Upper lobe of left lung (tissue), 4 donors: ENCODE measurements at regions not wholly inside any gene's neighbourhood (a gene's known extent, or its start where the extent isn't known, plus 50 kb on each side); places are given as distances from the start of the nearest gene placed in this dataset.

ENCODE experiments used
- CTCF ChIP-seq, 6 experiments: fragments of 450-650 bp in 4 of 6; fragments of 200-600 bp in 2 of 6; sonication (generic) in 2 of 6; IDR thresholded peaks; one replicate each; pipeline ENCODE4 v1.5.1; 2016 to 2019; ENCODE audit warnings: antibody characterized with exemption in 6 of 6
- POLR2AphosphoS5 ChIP-seq, 2 donors: sonication (generic); formaldehyde crosslinking; IDR thresholded peaks; one replicate each; pipeline ENCODE4 v1.5.1; 2017; ENCODE audit warnings: antibody characterized with exemption in 2 of 2

GRCh38 chr3:139846729-139847128, 88.3 kb upstream of the CLSTN2 start:
- TF ChIP-seq CTCF (IDR thresholded peaks at IDR 0.05): no peak
- no peak for TF ChIP-seq POLR2AphosphoS5 (IDR thresholded peaks at IDR 0.05)
